NCI-H446 (cell line): ENCODE measurements at regions not wholly inside any gene's neighbourhood (a gene's known extent, or its start where the extent isn't known, plus 50 kb on each side); places are given as distances from the start of the nearest gene placed in this dataset.
"Not testable (repeated sequence)": the region's sequence is repeated elsewhere in the genome, so short reads cannot be mapped to it uniquely, and the experiment has no call there.

ENCODE experiments used
- DNase-seq, 2 experiments: peaks; one replicate each; lab custom pipeline; 2025; lab: John Stamatoyannopoulos, UW

GRCh38 chr1:165147799-165148198, 208.7 kb downstream of the LMX1A start:
- DNase-seq: no peak

GRCh38 chr1:165144757-165145397, 211.6 kb downstream of the LMX1A start:
- peak; percentile 68 to 76 for DNase-seq

DNA sequence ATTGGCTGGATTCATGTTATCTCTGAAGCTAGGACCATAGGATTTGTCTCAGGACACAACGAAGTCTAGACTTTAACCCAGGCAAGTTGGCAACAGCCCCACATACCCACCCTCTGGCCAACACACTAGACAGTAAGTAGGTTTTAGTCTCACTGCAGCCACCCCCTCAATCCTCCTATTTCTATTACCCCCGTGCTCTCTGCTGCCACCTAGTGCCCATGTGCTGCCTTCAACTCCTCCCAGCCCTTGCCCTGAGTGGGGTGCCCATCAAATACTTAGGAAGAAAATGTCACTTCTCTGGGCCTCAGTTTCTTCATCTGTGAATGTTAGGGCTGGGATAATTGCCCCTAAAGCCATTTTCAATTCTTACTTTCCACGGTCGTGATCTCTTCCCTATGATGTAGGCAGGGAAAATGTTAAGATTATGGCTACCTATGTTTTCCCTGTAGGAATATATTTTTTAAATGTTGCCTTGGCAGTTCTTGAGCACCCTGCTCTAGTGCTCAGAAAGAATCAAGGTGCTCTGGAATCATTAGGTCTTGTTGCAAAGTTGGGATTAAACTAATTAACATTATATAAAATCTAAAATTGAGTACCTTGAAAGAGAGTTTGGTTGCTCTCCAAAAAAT, 213.0 kb downstream of the LMX1A start:
- DNase-seq: peak in 1 of 2 experiments; percentile 11

DNA sequence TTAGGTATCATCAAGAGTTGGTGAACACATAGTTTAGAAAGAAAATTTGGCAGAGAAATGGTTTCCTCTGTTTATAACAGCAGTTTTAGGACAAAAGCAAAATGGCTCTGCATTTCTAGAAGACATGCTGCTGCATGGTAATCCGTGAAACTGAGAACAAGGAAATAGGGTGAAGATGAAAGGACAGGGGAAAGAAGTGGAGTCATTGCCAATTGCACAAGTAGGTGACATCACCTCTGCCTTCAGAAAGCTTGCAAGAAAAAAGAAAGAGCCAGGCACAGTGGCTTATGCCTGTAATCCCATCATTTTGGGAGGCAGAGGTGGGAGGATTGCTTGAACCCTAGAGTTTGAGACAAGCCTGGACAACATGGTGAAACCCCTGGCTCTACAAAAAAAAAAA, 217.6 kb downstream of the LMX1A start:
- no peak for DNase-seq

DNA sequence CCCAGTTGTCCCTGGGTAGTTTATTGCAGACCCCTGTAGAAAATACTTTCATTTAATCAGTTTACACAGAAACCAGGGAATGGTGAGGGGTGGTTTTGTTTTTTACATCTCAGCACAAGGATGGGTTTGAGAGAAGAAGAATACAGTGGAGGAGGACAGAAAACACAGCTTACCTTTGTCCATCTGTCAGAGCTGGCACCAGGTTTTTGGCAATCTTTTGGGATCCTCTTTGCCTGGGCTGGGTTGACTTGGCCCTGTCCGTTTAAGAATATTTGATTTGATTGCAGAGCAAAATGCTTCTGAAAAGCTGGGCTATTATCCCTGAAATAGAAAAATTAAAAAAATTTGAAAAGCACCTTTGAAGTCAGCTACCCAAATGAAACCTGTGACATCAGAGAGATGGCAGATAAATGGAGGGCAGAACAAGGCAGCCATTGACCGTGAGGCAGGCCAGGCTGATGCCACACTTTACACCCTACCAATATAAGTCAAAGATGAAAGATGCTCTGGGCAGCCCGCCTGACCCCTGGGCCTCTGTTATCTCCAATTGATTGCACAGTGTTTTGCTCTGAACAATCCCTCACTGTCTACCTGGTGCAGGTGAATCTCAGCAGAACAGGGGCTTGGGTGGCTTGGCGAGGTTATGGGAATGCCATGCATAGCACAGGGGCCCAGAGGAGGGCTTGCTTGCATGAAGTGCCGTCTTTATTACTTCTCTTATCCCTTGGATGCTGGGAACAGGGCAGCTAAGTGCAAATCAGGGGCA, 218.8 kb downstream of the LMX1A start:
- DNase-seq: no peak

DNA sequence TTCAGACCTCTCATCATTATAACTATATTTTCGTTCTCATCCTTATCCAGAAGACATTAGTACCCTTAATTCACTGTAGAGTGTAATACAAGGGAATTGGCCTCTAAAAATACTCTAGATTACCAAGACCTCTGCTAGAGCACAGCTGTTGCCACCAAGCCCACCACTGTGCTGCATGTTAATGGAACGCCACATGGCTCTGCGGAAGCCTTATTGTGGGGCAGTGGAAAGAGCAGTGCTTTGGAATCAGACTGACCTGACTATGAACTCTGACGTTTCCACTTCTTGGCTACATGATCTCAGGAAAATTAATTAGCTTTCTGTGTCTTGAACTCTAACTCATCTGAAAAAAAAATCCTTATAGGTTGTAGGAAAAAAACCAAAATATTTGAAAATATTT, 222.1 kb downstream of the LMX1A start:
- no peak for DNase-seq

- DNase-seq: peak; percentile 56 to 80
Measured at GRCh38 chr1:165129568-165130164, 226.8 kb downstream of the LMX1A start.

DNA sequence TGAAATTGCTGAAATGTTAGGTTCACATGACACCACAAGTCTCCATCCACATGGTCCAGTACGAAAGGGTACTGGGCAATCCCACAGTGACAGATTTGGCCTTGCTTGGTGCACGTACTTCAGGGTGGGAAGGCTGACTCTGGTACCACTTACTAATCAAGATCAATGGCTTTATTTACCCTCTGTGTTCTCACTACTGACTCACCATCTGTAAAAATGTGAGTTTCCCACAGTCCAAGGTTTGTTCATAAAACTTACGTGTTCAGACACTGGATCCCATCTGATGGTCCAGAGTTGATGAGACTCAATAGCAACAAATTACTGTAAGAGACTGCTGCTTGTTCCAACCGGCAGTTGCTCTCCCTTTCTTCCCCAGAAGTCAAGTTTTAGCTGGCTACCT, 231.7 kb downstream of the LMX1A start:
- DNase-seq: no peak

DNA sequence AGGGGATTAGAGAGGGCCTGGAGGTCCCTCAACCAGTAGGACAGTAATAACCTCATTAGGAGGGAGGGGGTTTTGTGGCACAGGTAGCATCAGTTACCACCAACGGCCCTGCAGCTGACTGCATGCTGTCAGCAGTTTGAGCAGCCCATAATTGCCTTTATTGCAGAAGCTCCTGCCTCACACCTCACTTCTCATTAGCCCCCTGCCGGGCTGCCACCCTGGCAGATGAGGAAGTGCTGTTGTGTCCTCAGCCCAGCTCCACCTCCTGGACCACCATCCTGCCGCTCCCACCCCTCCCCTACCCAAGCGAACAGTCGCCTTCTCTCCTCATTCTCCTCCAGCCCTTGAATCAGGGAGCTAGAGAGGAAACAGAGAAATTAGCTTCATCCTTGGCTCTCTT, 237.4 kb downstream of the LMX1A start:
- DNase-seq: no peak

DNA sequence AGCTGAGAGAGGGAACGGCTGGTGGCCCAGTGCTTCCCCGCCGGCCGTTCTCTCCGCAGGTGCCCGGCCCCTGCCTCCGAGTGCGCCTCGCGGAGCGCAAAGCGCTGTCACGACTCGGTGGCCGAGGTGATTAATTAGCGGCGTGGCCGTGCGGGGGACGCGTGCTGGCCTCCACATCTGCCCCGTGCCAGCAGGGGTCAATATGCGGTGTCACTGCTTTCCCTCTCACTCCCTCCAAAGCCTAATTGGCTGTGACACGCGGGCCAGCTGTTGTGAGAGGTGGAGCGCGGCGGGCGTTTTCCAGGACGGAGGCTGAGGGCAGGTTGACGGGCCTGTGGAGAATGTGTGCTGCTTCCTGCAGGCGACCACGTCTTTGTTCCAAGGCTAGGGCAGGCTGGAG, 239.0 kb downstream of the LMX1A start:
- DNase-seq: no peak

- DNase-seq: peak in 1 of 2 experiments; percentile 7
Measured at GRCh38 chr1:165116732-165117131, 239.8 kb downstream of the LMX1A start.

- DNase-seq: no peak
Measured at GRCh38 chr1:165116171-165116570, 240.3 kb downstream of the LMX1A start.

- no peak for DNase-seq
Measured at GRCh38 chr1:165114889-165115285, 241.6 kb downstream of the LMX1A start.

DNA sequence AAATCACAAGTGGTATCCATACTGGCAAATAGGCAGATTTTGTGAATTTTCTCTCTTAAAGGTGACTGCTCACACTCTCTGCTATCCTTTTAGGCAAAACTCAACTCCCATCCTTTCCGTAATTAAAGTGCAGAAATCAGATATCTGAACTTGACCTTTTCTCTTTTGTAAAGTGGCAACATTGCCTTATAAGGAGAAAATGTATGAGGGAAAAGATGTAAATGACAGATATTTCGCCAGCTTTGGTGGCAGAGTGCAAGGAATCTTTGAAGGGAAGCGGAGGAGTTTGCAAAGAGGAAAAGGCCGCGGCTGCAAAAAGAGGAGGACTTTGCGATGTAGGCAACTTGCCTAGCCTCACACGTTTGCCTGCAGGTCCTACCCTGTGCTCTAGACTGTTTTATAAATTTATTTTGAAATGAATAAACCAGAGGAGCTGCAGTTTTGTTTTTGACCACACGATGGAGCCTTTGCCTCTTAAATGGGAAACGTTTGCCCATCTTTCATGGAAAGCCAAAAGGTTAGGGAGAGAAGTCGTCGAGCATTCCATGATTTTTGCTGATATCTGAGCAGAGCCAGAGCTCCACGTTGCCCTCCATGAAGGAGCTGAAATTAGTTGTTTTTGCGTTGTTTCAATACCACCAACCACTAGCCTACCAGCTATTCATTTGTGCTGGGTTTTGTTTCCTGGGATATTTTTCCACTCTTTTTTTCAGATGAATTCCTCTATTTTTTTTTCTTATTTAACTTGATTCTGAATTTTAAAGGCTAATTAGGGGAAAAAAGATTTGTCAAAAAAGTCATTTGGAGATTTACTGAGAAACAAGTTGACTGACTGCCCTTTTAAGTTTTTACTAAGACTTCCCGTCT, 242.3 kb downstream of the LMX1A start:
- DNase-seq: peak; percentile 70 to 80

DNA sequence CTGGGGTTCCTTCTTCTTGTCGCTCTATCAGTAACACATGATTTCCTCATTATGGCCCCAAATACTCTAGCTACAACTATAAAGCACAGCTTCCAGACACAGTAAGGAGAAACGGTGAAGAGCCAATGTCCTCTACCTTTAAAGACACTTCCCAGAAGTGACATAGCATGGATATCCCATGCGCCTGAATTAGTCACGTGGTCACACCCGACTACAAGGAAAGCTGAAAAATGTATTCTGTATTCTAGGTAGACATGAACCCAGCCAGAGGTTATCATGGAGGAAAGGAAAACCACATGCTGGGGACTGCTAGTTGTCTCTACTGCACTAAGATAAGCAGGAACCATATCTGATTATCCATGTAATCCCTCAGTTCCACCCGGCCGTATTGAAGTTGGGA, 244.3 kb downstream of the LMX1A start:
- no peak for DNase-seq

GRCh38 chr1:165109013-165109412, 247.5 kb downstream of the LMX1A start:
- DNase-seq: no peak

DNA sequence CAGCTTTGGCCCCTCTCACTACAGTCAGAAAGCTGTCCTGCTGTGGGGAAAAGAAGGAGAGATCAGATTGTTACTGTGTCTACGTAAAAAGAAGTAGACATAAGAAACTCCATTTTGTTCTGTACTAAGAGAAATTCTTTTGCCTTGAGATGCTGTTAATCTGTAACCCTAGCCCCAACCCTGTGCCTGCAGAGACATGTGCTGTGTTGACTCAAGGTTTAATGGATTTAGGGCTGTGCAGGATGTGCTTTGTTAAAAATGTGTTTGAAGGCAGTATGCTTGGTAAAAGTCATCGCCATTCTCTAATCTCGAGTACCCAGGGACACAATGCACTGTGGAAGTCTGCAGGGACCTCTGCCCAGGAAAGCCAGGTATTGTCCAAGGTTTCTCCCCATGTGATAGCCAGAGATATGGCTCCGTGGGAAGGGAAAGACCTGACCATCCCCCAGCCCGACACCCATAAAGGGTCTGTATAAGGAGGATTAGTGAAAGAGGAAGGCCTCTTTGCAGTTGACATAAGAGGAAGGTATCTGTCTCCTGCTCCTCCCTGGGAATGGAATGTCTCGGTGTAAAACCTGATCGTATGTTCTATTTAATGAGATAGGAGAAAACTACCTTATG, 263.9 kb downstream of the LMX1A start:
- not testable (repeated sequence) for DNase-seq

GRCh38 chr1:165080253-165080896, 276.1 kb downstream of the LMX1A start:
- DNase-seq: no peak

DNA sequence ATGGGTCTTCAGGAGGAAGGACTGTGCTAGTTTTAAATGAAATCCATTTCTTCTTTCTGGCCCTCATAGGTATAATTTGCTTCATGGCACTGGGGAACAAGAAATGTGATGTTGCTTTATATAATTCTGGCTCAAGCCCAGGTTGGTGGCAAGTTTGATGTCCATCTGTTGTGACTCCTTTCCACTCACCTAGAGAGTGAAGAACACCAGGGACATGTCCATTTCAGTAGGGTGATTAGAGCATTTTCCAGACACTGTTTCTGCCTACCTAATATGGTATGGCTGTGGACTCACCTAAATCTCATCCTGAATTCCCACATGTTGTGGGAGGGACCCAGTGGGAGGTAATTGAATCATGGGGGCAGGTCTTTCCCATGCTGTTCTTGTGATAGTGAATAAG, 278.1 kb downstream of the LMX1A start:
- no peak for DNase-seq

DNA sequence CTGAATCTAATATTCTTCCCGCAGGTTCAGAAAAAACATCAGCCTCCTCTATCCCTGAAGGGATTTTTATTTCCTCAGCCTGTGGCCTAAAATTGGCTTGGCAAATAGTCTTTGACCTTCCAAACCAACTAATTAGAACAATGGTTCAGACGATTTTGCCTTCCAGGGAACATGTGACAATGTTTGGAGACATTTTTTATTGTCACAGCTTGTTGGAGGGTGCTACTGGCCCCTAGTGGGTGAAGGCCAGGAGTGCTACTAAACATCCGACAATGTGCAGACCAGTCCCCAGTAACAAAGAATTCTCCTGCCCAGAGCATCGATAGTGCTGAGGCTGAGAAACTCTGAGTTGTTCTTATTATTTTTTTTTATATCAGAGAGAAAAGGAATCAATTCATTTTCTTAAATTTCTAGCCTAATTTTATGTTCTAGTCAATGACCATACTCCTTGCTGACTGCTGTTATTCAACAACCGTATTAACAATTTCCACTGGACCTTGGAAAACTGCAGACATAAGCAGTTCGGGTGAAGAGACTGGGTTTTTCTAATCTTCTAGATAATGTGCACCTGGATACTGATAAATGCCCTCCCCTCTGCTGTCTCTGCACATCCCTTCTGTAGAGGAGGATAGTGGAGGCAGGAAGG, 280.7 kb downstream of the LMX1A start:
- peak; percentile 36 to 61 for DNase-seq
